PC-3 (cell line): ENCODE measurements at regions not wholly inside any gene's neighbourhood (a gene's known extent, or its start where the extent isn't known, plus 50 kb on each side); places are given as distances from the start of the nearest gene placed in this dataset.

Source experiments
- ATAC-seq: fragments of 200-7000 bp; cut with Tn5 transposase; 2 replicates; pipeline ENCODE4 v1.9.1; 2020; ENCODE audit warnings: mild to moderate bottlenecking, moderate library complexity
- BruUV-seq: library from RNA; stranded (reverse); fragments of 400-500 nt; replicated peaks from 2 replicates; lab custom pipeline; 2021; lab: Mats Ljungman, UMichigan
- CTCF ChIA-PET: fragments of 300-600 bp; sonication (Branson Sonifier 250); formaldehyde crosslinking; loops from one replicate; lab custom pipeline; 2022; ENCODE audit warnings: antibody characterized with exemption; lab: Charles Lee
- POLR2A ChIA-PET: fragments of 300-600 bp; sonication (Branson Sonifier 250); formaldehyde crosslinking; loops from one replicate; lab custom pipeline; 2022; ENCODE audit warnings: antibody characterized with exemption; ENCODE audit not compliant: unreplicated experiment; lab: Charles Lee
- DNase-seq: peaks from one replicate; pipeline ENCODE4 v3.0.0-alpha.2; 2015
- H2AFZ ChIP-seq: fragments of 300-600 bp; sonication (generic); 2 replicates; pipeline ENCODE4 v1.6.0; 2016; ENCODE audit warnings: antibody characterized with exemption, low read length
- H3F3A ChIP-seq: fragments of 300-600 bp; sonication (generic); one replicate; pipeline ENCODE4 v1.6.0; 2017; ENCODE audit warnings: antibody characterized with exemption, low read length, control low read depth, mild to moderate bottlenecking; ENCODE audit not compliant: unreplicated experiment
- H3K27ac ChIP-seq: fragments of 300-600 bp; sonication (generic); 2 replicates; pipeline ENCODE4 v1.5.1; 2016; ENCODE audit warnings: mild to moderate bottlenecking, low read length
- H3K27me3 ChIP-seq: fragments of 300-600 bp; sonication (generic); 2 replicates; pipeline ENCODE4 v1.6.1; 2016; ENCODE audit warnings: low read length, mixed read lengths
- H3K36me3 ChIP-seq: fragments of 300-600 bp; sonication (generic); 2 replicates; pipeline ENCODE4 v1.6.1; 2016; ENCODE audit warnings: low read depth, mixed run types, low read length, mixed read lengths
- H3K4me1 ChIP-seq: fragments of 300-600 bp; sonication (generic); 2 replicates; pipeline ENCODE4 v1.5.1; 2016; ENCODE audit warnings: low read length; ENCODE audit not compliant: insufficient read depth
- H3K4me2 ChIP-seq: fragments of 300-600 bp; sonication (generic); 2 replicates; pipeline ENCODE4 v1.6.0; 2016; ENCODE audit warnings: low read length
- H3K4me3 ChIP-seq: fragments of 300-600 bp; sonication (generic); 2 replicates; pipeline ENCODE4 v1.5.1; 2016; ENCODE audit warnings: mild to moderate bottlenecking, low read length, mixed read lengths
- H3K79me2 ChIP-seq: fragments of 300-600 bp; sonication (generic); 2 replicates; pipeline ENCODE4 v1.6.1; 2017; ENCODE audit warnings: low read length, mixed read lengths
- H3K9ac ChIP-seq: fragments of 300-600 bp; sonication (generic); 2 replicates; pipeline ENCODE4 v1.6.0; 2016; ENCODE audit warnings: mild to moderate bottlenecking, low read length
- H3K9me2 ChIP-seq: fragments of 300-600 bp; sonication (generic); replicated peaks from 2 replicates; pipeline ENCODE4 v1.6.1; 2016; ENCODE audit warnings: mixed run types, low read length, mixed read lengths
- H3K9me3 ChIP-seq: fragments of 300-600 bp; sonication (generic); 2 replicates; pipeline ENCODE4 v1.6.1; 2016; ENCODE audit warnings: low read length, mixed read lengths
- H4K20me1 ChIP-seq: fragments of 300-600 bp; sonication (generic); 2 replicates; pipeline ENCODE4 v1.6.1; 2016; ENCODE audit warnings: low read length, mixed read lengths
- CTCF ChIP-seq: fragments of 300-600 bp; sonication (generic); conservative IDR thresholded peaks from 2 replicates; pipeline ENCODE4 v1.5.1; 2017; ENCODE audit warnings: antibody characterized with exemption, low read depth, mild to moderate bottlenecking, low read length
- EZH2 ChIP-seq: fragments of 300-600 bp; sonication (generic); IDR thresholded peaks from one replicate; pipeline ENCODE4 v1.6.1; 2017; ENCODE audit warnings: antibody characterized with exemption, mild to moderate bottlenecking, low read length; ENCODE audit not compliant: unreplicated experiment
- EZH2phosphoT487 ChIP-seq: fragments of 300-600 bp; sonication (generic); IDR thresholded peaks from 2 replicates; pipeline ENCODE4 v1.6.1; 2018; ENCODE audit warnings: mild to moderate bottlenecking, antibody characterized with exemption, low read length, borderline replicate concordance
- intact Hi-C: fragments of 100-400 bp; cut with micrococcal nuclease; formaldehyde crosslinking; loops from 2 replicates; pipeline ENCODE4 v1.9.0; 2023

- ChIA-PET CTCF (no interaction called here), POLR2A (no interaction called here)
- Histone ChIP-seq H3K79me2 (no peaks in the 10 kb centered on the region), H3K9me3 (no peaks in the 10 kb centered on the region), H2AFZ (no peak overlapping the region), H3K4me2 (no peak overlapping the region), H4K20me1 (no peaks in the 10 kb centered on the region), H3K27me3 (no peaks in the 10 kb centered on the region), H3K36me3 (no peaks in the 10 kb centered on the region), H3K27ac (no peak overlapping the region), H3K4me1 (no peaks in the 10 kb centered on the region), H3K4me3 (no peak overlapping the region), H3K9me2 (no peaks in the 10 kb centered on the region), H3K9ac (no peak overlapping the region), H3F3A (no peaks in the 10 kb centered on the region)
- intact Hi-C loops, result no loop called here
- no TSS peak for BruUV-seq
- ATAC-seq (no peak), DNase-seq (no peak)
- TF ChIP-seq CTCF (no peak), EZH2 (no peak), EZH2phosphoT487 (no peak)
Measured at GRCh38 chr1:182305861-182306260, 85.7 kb downstream of the GLUL start.

GRCh38 chr1:182304627-182305026 lies 87.0 kb downstream of the GLUL start:
- Histone ChIP-seq H2AFZ (no peak overlapping the region), H3K9me2 (no peaks in the 10 kb centered on the region), H3K4me3 (no peak overlapping the region), H4K20me1 (no peaks in the 10 kb centered on the region), H3K4me1 (no peaks in the 10 kb centered on the region), H3K27me3 (no peaks in the 10 kb centered on the region), H3K9ac (no peak overlapping the region), H3K4me2 (no peak overlapping the region), H3K79me2 (no peaks in the 10 kb centered on the region), H3K27ac (no peak overlapping the region), H3K36me3 (no peaks in the 10 kb centered on the region), H3K9me3 (no peaks in the 10 kb centered on the region), H3F3A (no peaks in the 10 kb centered on the region)
- TF ChIP-seq EZH2 (no peak), EZH2phosphoT487 (no peak), CTCF (no peak)
- no peak for ATAC-seq
- no peak for DNase-seq
- POLR2A ChIA-PET, result no interaction called here
- intact Hi-C loops, result loop anchor here (5.0 kb wide), 1 partner anchor 88 kb away; the partner anchor contains the start of gene GLUL
- CTCF ChIA-PET, result no interaction called here
- BruUV-seq, result no TSS peak

GRCh38 chr1:182304218-182304617 lies 87.4 kb downstream of the GLUL start:
- H3K4me1 ChIP-seq, result no peaks in the 10 kb centered on the region
- ATAC-seq (no peak), DNase-seq (no peak)
- H3K9me2 ChIP-seq, result no peaks in the 10 kb centered on the region
- no TSS peak for BruUV-seq
- TF ChIP-seq CTCF (no peak), EZH2 (no peak), EZH2phosphoT487 (no peak)
- CTCF ChIA-PET, result no interaction called here
- no peaks in the 10 kb centered on the region for H4K20me1 ChIP-seq
- intact Hi-C loops, result loop anchor here (5.0 kb wide), 1 partner anchor 88 kb away; the partner anchor contains the start of gene GLUL
- no peak overlapping the region for H3K9ac ChIP-seq
- no peaks in the 10 kb centered on the region for H3F3A ChIP-seq
- H3K79me2 ChIP-seq, result no peaks in the 10 kb centered on the region
- no peak overlapping the region for H3K4me2 ChIP-seq
- POLR2A ChIA-PET, result no interaction called here
- no peaks in the 10 kb centered on the region for H3K36me3 ChIP-seq
- H3K27me3 ChIP-seq, result no peaks in the 10 kb centered on the region
- no peak overlapping the region for H3K27ac ChIP-seq
- no peak overlapping the region for H3K4me3 ChIP-seq
- H2AFZ ChIP-seq, result no peak overlapping the region
- no peaks in the 10 kb centered on the region for H3K9me3 ChIP-seq
